ENCODE measurements at regions not wholly inside any gene's neighbourhood (a gene's known extent, or its start where the extent isn't known, plus 50 kb on each side); places are given as distances from the start of the nearest gene placed in this dataset.
"Not testable (repeated sequence)": the region's sequence is repeated elsewhere in the genome, so short reads cannot be mapped to it uniquely, and the experiment has no call there.

DNA sequence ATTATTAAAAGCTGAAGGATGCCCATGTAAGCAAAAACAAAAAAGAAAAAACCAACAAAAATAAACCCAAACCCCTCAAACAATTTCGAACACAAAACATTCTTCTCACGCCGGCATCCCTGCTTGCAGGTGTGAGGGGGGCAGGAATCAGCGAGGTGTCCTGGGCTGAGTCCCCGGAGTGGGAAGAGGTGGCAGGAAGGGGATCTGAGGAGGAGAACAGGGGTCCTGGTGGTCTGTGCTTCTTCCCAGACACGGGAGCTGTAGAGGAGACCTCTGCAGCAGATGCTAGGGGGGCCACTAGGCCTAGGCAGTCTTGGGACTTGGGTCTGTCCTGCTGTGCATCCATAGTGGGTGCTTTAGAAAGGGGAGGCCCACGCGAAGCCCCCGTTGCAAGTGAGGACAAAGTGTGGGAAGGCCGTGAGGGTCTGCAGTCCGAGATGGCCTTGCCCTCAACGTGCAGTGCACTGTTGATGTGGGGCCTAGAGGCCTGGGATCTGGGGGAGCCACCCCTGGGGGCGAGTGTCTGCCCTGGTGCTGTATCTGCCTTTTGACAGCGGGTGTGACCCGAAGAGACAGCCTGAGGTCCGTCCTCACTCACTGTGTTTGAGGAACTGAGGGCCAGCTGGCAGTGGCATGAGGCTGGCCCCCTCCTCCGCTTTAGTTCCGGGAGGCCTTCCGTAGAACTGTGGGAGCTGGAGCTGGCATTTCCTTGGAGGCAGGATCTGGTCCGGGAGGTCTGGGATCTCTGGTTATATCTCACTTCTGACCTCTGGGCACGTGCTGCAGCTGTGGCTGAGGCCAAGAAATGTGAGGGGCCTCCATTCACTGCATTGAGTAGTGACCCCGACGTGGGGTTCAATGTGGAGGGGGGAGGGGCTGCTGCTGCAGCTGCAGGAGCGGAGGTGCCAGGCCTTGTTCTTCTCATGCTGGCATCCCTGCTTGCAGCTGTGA, 1371.5 kb downstream of the CDH12 start:
- not testable (repeated sequence) for H4K20me1 ChIP-seq (ENCODE audit: insufficient read depth, low read length); H3K79me2 ChIP-seq (ENCODE audit: insufficient read depth, low read length); H3K4me1 ChIP-seq (ENCODE audit: insufficient read depth, low read length); H3K9me3 Mint-ChIP-seq (ENCODE audit: unreplicated experiment); H3K9me3 ChIP-seq (ENCODE audit: insufficient read depth, low read depth, low read length); H2AFZ ChIP-seq (ENCODE audit: low read depth, low read length); H3K27me3 ChIP-seq (ENCODE audit: insufficient read depth, low read length); H3K36me3 Mint-ChIP-seq (ENCODE audit: low read depth, unreplicated experiment); H3K27ac ChIP-seq (ENCODE audit: low read depth, low read length); H3K4me3 ChIP-seq (ENCODE audit: insufficient read depth, low read depth, low read length); H3K27me3 Mint-ChIP-seq (ENCODE audit: low read depth, unreplicated experiment); H3K4me1 Mint-ChIP-seq (ENCODE audit: low read depth, unreplicated experiment); H3K4me2 ChIP-seq (ENCODE audit: low read length); H3K36me3 ChIP-seq (ENCODE audit: insufficient read depth, low read length); DNase-seq (ENCODE audit: low read depth); H3K9ac ChIP-seq (ENCODE audit: low read length); H3K4me3 Mint-ChIP-seq (ENCODE audit: unreplicated experiment); FAIRE-seq
- H3K27ac Mint-ChIP-seq (ENCODE audit: unreplicated experiment), result peak overlapping the region; percentile 4

DNA sequence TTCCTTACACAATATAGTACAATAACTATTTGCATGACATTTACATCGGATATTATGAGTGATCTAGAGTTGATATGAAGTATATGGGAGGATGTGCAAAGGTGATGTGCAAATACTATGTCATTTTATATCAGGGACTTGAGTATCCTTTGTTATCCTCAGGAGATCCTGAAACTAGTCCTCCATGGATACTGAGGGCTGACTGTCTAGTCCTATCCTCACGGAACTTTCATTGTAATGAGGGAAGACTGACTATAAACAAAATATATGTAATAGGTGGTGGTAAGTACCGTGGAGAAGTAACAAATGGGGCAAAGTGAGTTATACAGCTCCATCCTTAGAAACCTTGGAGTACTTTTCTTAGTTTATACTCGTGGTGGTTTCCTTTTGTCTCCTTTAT, 1373.1 kb downstream of the CDH12 start:
- not testable (repeated sequence) for H3K27ac ChIP-seq (ENCODE audit: low read depth, low read length); H2AFZ ChIP-seq (ENCODE audit: low read depth, low read length); H3K36me3 ChIP-seq (ENCODE audit: insufficient read depth, low read length); H3K4me1 ChIP-seq (ENCODE audit: insufficient read depth, low read length); H3K27me3 ChIP-seq (ENCODE audit: insufficient read depth, low read length); H3K9me3 ChIP-seq (ENCODE audit: insufficient read depth, low read depth, low read length); H3K27me3 Mint-ChIP-seq (ENCODE audit: low read depth, unreplicated experiment); H3K4me3 Mint-ChIP-seq (ENCODE audit: unreplicated experiment); DNase-seq (ENCODE audit: low read depth); H3K4me1 Mint-ChIP-seq (ENCODE audit: low read depth, unreplicated experiment); H3K79me2 ChIP-seq (ENCODE audit: insufficient read depth, low read length); H4K20me1 ChIP-seq (ENCODE audit: insufficient read depth, low read length); H3K9ac ChIP-seq (ENCODE audit: low read length); H3K4me2 ChIP-seq (ENCODE audit: low read length); H3K27ac Mint-ChIP-seq (ENCODE audit: unreplicated experiment); H3K9me3 Mint-ChIP-seq (ENCODE audit: unreplicated experiment); FAIRE-seq; H3K36me3 Mint-ChIP-seq (ENCODE audit: low read depth, unreplicated experiment); H3K4me3 ChIP-seq (ENCODE audit: insufficient read depth, low read depth, low read length)

DNA sequence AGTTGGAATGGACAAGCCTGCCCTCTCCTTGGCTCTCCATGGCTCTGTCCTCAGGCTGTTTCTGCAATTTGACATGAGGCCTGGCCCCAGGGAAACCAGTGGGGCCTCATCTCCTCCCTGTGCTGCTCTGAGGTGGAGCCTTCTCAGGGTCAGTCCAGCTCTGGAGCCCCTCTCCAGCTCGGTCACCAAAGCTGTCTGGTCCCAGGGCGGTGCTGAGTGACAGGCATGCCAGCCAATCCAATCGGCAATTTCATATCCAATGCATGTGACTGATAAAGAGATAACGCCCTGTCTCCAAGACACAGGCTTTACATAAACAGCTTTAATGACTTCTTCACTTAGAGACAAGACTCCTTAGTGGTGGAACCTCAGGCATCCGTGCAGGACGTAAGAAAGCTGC, 1379.2 kb downstream of the CDH12 start:
- H3K9me3 Mint-ChIP-seq (ENCODE audit: unreplicated experiment); DNase-seq (ENCODE audit: low read depth); H3K36me3 ChIP-seq (ENCODE audit: insufficient read depth, low read length); H3K9ac ChIP-seq (ENCODE audit: low read length); H3K27me3 ChIP-seq (ENCODE audit: insufficient read depth, low read length); H3K79me2 ChIP-seq (ENCODE audit: insufficient read depth, low read length); H3K27me3 Mint-ChIP-seq (ENCODE audit: low read depth, unreplicated experiment); H2AFZ ChIP-seq (ENCODE audit: low read depth, low read length); H3K4me2 ChIP-seq (ENCODE audit: low read length); H3K4me1 Mint-ChIP-seq (ENCODE audit: low read depth, unreplicated experiment); H3K4me3 ChIP-seq (ENCODE audit: insufficient read depth, low read depth, low read length); H3K4me1 ChIP-seq (ENCODE audit: insufficient read depth, low read length); H3K4me3 Mint-ChIP-seq (ENCODE audit: unreplicated experiment); H4K20me1 ChIP-seq (ENCODE audit: insufficient read depth, low read length); H3K27ac Mint-ChIP-seq (ENCODE audit: unreplicated experiment); H3K36me3 Mint-ChIP-seq (ENCODE audit: low read depth, unreplicated experiment); H3K9me3 ChIP-seq (ENCODE audit: insufficient read depth, low read depth, low read length); FAIRE-seq; H3K27ac ChIP-seq (ENCODE audit: low read depth, low read length): not testable (repeated sequence)

DNA sequence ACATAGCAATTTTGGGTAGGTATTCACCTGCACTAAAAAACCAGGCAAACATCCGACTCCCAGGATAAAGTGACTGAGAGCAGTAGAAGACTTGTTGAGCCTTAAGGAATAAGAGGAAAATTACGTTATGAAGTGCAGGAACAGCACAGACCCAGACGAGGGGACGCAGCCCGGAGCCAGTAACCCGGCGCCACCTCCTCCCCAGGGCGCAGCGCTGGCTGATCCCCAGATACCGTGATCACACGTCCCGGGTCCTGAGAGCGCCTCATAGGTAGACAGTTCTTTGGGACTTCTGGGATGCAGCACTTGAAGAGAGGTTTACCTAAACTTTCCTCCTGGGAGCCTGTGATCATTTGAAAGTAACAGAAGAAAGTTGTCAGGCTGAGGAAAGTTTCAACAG, 1379.7 kb downstream of the CDH12 start:
- not testable (repeated sequence) for H3K9ac ChIP-seq (ENCODE audit: low read length); DNase-seq (ENCODE audit: low read depth); H4K20me1 ChIP-seq (ENCODE audit: insufficient read depth, low read length); H3K27ac Mint-ChIP-seq (ENCODE audit: unreplicated experiment); H3K4me1 Mint-ChIP-seq (ENCODE audit: low read depth, unreplicated experiment); H3K27me3 Mint-ChIP-seq (ENCODE audit: low read depth, unreplicated experiment); H3K79me2 ChIP-seq (ENCODE audit: insufficient read depth, low read length); H3K9me3 Mint-ChIP-seq (ENCODE audit: unreplicated experiment); H3K36me3 ChIP-seq (ENCODE audit: insufficient read depth, low read length); H3K27me3 ChIP-seq (ENCODE audit: insufficient read depth, low read length); FAIRE-seq; H3K4me3 ChIP-seq (ENCODE audit: insufficient read depth, low read depth, low read length); H3K36me3 Mint-ChIP-seq (ENCODE audit: low read depth, unreplicated experiment); H3K4me1 ChIP-seq (ENCODE audit: insufficient read depth, low read length); H3K27ac ChIP-seq (ENCODE audit: low read depth, low read length); H3K9me3 ChIP-seq (ENCODE audit: insufficient read depth, low read depth, low read length); H3K4me3 Mint-ChIP-seq (ENCODE audit: unreplicated experiment); H3K4me2 ChIP-seq (ENCODE audit: low read length); H2AFZ ChIP-seq (ENCODE audit: low read depth, low read length)

DNA sequence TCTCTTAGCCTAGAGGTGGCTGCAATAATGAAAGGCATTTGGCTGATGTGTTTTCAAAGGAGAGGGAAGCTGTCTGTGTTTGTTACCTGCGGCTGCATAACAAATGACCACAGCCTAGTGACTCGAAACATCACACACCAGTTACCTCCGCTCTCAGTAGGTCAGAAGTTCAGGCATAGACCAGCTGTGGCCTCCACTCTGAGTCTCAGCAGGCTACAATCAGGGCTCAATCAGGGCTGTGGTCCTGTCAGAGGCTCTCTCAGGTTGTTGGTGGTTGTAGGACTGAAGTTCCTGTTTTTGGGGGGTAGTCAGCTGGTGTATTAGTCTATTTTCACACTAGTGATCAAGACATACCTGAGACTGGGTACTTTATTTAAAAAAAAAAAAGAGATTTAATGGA, 1381.5 kb downstream of the CDH12 start:
- not testable (repeated sequence) for H3K9me3 ChIP-seq (ENCODE audit: insufficient read depth, low read depth, low read length); H3K4me2 ChIP-seq (ENCODE audit: low read length); H3K27me3 Mint-ChIP-seq (ENCODE audit: low read depth, unreplicated experiment); H3K9me3 Mint-ChIP-seq (ENCODE audit: unreplicated experiment); FAIRE-seq; H3K4me3 Mint-ChIP-seq (ENCODE audit: unreplicated experiment); H3K9ac ChIP-seq (ENCODE audit: low read length); H3K4me1 ChIP-seq (ENCODE audit: insufficient read depth, low read length); H3K36me3 ChIP-seq (ENCODE audit: insufficient read depth, low read length); H3K79me2 ChIP-seq (ENCODE audit: insufficient read depth, low read length); H3K27ac ChIP-seq (ENCODE audit: low read depth, low read length); H3K4me1 Mint-ChIP-seq (ENCODE audit: low read depth, unreplicated experiment); H3K27me3 ChIP-seq (ENCODE audit: insufficient read depth, low read length); H3K27ac Mint-ChIP-seq (ENCODE audit: unreplicated experiment); H3K4me3 ChIP-seq (ENCODE audit: insufficient read depth, low read depth, low read length); H4K20me1 ChIP-seq (ENCODE audit: insufficient read depth, low read length); DNase-seq (ENCODE audit: low read depth); H2AFZ ChIP-seq (ENCODE audit: low read depth, low read length); H3K36me3 Mint-ChIP-seq (ENCODE audit: low read depth, unreplicated experiment)
